COLO668 (cell line): ENCODE measurements at regions not wholly inside any gene's neighbourhood (a gene's known extent, or its start where the extent isn't known, plus 50 kb on each side); places are given as distances from the start of the nearest gene placed in this dataset.
A peak's percentile ranks its signal among the peaks of the same experiment; 100 is the strongest.

Source experiments
- DNase-seq: peaks from one replicate; lab custom pipeline; 2025; ENCODE audit not compliant: unreplicated experiment; lab: John Stamatoyannopoulos, UW

DNA sequence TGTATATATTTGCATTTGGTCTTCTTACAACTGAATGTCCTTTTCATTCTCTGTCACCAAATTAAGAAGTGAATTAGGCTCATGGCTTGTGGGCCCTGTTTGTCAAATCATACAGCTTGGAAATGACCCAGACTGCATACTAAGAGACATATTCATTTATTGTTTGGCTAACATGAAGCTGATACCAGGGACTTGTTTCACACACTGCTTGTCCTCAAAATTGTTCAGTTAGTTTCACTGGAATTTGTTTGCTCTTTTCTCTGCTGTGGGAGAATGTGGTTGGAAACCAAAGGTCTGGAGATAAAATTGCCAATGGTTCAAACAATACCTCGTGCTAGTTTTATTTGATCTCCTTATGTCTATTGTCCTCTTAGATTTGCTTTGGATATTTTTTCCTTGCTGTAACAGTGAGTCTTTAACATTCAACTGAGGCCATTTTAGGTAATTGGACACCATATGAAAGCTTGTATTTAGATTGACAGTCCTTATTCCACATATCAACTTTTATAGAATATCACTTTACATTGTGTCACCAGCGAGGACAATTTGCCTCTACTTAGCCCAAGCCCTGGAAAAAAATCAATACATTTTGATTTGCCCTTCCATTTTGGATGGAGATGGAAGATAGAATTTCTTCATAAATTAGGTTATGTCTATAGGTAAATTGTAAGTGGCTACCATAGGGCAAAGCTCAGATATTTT lies 144.3 kb upstream of the MTAP start:
- DNase-seq = no peak

DNA sequence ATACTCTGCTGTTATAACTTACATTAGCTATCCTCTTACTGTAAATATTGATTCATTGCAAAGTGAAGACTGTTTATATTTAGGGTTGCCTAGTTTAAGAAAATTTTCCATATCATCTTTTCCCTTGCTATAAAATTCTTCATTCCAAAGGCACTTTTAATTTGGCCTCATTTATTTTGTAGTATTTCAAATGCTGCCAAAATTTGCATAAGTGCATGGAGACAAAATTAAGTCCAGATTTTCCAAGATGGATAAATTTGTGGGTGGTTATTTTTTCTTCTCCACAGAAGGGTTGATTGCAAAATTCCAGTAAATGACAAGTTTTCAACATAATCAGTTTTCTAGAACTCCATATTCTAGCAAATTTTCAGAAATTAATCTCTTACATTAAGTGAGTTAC lies 141.5 kb upstream of the MTAP start:
- DNase-seq = no peak

GRCh38 chr9:21661626-21662025 lies 140.8 kb upstream of the MTAP start:
- no peak for DNase-seq

DNA sequence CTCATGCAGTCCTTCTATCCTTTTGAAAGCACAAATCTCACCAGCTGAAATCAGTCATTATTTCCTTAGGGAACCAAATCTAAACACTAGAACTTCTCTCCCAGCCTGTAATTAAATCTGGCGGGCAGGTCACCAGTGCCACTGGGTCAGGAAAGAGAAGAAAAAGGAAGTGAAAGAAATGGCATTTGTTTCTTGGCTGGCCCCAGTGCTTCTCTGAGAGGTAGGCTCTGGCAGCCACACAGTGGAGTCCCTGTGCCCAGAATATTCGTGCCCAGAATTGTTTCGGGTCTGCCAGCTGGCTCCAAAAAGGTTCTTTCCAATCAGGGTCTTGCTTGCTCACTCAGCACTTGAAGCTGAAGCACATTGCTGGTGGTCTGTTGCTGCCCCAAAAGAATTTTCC lies 133.9 kb upstream of the MTAP start:
- DNase-seq = no peak

DNA sequence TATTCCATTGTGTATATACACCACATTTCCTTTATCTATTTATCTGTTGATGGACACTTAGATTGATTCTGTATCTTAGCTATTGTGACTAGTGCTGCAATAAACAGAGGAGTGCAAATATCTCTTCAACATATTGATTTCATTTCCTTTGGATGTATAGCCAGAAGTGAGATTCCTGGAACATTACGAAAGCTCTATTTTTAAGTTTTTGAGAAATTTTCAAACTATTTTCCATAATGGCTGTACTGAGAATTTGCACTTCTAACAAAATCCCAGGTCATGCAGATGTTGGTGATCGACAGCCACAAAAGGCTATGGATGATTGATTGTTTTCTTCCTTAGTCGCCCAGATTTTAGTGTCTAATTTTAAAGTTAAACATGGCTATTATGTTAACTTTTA lies 132.7 kb upstream of the MTAP start:
- DNase-seq = no peak

DNA sequence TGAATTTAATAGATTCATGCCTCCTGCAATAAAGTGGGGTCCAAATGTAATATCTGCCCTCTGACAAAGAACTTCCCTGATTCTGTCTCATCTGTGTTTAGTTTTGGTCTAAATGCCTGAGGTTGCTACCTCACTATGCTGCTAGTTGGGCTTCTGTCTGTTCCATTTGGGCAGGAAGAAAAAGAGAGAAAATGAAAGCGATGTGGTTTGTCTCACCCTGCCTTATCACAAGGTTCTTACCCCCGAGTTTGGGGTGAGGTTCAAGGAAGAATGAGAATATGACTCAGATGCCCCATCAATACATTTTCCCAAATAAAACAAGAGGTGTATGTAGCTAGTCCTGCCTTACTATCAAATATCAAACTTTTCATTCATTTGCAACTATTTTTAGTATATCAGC lies 132.1 kb upstream of the MTAP start:
- DNase-seq = no peak

GRCh38 chr9:21672140-21672539 lies 130.3 kb upstream of the MTAP start:
- DNase-seq = no peak

GRCh38 chr9:21672761-21673160 lies 129.7 kb upstream of the MTAP start:
- no peak for DNase-seq

- DNase-seq = no peak
Observed at GRCh38 chr9:21674894-21675293, 127.5 kb upstream of the MTAP start.

GRCh38 chr9:21677387-21677786 lies 125.0 kb upstream of the MTAP start:
- no peak for DNase-seq

- DNase-seq = no peak
Observed at GRCh38 chr9:21677834-21678233, 124.6 kb upstream of the MTAP start.

GRCh38 chr9:21679432-21679831 lies 123.0 kb upstream of the MTAP start:
- no peak for DNase-seq

DNA sequence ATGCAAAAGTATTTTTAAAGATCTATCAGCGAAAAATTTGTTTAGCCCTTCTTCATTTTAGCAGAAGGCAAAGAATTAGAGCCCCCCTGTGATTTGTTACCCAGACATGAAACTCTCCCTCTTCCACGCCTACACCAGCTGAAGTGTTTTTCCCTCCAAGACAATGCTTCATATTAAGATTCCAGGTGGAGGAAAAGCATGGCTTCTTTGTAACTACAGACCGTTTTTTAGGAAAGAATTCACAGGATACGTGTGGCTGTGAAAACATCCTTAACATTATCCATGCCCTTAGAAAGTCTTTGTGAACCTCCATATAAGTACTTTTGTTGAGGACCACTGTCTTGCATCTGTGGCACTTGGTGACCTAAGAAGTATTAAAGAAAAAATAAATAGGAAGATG lies 121.8 kb upstream of the MTAP start:
- DNase-seq = no peak

DNA sequence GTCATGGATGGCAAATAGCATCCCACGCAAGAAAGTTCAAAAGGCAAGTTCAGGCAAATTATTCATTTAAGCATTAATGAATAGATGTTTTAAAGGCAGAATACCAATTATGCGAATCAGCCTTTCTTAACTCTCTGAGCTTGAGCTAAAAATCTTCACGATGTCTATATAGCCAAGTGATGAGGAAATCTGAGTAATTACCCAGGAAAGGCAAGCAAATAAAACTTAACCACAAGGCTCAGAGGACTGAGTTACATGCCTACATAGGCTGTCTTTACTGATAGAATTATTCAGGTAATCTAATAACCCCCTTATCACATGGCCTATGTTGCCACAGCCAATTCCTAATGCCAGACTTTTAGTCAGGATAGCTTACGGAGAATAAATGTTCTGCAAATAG lies 120.8 kb upstream of the MTAP start:
- no peak for DNase-seq

GRCh38 chr9:21682381-21682780 lies 120.1 kb upstream of the MTAP start:
- DNase-seq = no peak

DNA sequence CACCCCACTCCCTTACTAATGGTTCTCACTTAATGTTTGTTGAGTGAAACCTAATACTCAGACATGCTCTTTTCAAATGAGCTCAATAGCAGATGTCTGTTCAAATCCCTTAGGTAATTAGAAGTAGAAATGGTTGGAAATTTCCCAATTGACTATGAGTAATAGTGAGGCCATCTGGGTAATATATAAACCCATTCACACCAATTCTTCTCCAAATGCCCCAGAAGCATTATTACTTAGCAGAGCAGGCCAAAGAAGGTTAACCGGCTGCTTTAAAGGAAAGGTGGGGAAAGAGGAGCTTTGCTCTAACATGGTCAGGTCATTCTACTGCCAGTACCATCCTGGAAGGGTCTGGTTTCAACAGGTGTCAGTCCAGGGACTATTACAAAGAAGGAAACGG lies 119.5 kb upstream of the MTAP start:
- no peak for DNase-seq

DNA sequence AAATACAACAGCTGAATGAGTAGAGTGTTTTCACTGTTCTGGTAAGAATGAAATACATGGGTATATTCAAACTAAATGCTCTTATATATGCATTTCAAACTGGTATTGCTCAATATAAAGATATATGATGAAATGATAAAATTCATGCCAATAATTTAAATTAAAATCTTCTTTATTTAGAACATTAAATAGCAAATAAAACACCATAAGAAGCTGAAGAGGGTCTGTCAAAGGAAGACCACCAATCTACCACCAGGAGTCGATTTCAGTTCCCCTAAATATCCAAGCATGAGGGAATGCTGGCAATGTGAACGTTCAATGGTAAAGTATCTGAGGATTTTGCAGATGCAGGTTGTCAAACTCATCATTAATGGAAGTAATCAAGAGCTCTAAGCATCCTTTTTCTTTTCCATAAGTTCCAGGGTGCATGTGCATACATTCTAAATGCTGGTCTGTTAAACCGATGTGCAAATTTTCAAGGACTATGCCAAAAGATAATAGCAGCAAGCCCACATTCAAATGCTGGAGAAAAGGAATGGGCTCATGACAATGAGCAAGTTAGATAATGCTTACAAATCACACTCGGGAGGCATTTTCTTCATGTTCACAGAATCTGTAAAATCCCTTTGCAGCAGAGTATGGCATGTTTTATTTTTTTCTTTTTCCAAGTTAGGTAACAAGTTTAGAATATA lies 118.8 kb upstream of the MTAP start:
- DNase-seq = no peak

DNA sequence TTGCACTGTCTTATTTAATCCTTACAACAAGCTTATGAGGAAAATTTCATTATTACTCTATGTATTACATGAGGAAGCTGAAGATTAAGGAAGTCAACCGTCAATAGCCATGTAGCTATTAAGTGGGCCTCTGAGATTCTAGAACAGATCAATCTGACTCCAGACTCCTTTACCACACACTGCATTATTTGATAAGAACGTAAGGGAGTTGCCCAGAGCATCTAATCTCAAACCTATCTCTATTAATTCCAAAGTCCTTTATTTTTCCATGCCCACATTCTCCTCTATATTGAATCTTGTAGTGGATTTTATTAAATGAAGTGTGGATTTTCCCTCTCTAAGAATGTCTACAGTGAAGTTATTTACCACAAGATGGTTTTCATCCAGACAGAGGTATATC lies 118.2 kb upstream of the MTAP start:
- no peak for DNase-seq

GRCh38 chr9:21684831-21685362 lies 117.5 kb upstream of the MTAP start:
- DNase-seq = peak; percentile 23

DNA sequence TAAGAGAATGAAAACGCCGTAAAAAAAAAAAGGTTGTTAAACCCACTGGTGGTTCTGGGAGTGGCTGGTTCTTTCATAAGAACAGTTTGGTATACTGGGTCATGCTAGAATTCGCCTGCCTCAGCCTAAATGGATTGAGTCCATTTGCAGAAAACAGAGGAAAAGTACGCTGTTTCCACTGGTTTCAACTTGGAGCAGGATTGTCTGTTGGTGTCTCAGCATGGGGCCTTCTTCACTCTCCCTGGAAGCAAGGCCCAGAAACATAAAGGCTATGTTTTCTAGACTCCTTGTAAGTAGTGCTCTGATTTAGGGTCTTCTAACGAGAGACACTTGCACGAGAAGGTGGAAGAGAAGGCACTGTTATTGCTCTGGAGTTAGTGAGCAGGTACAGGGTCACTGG lies 116.9 kb upstream of the MTAP start:
- no peak for DNase-seq

- DNase-seq = no peak
Observed at GRCh38 chr9:21686738-21687137, 115.7 kb upstream of the MTAP start.

DNA sequence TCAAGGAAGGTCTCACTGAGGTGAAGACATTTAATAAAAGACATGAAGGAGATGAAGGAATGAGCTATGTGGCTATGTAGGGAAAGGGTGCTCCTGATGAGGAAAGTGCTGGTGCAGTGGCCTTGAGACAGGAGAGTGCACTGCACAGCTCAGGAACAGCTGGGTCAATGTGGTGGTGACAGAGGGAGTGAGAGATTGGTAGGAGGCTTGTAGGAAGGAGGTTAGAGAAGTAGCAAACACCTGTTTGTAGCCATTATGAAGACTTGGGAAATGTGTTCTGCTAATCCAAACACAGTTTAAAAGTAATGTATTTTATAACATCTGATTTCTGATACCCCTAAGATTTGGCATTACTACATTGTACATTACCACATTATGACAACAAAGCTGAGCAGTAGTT lies 115.1 kb upstream of the MTAP start:
- DNase-seq = no peak
